RWPE2 (cell line): ENCODE measurements at regions not wholly inside any gene's neighbourhood (a gene's known extent, or its start where the extent isn't known, plus 50 kb on each side); places are given as distances from the start of the nearest gene placed in this dataset.
A peak's percentile ranks its signal among the peaks of the same experiment; 100 is the strongest.

Experiments
- ATAC-seq: fragments of 200-7000 bp; cut with Tn5 transposase; 3 replicates; pipeline ENCODE4 v1.9.1; 2021; ENCODE audit warnings: low read depth
- DNase-seq: peaks from one replicate; pipeline ENCODE4 v3.0.0-alpha.2; 2020; ENCODE audit warnings: low spot score
- H3K27ac ChIP-seq: fragments of 450-650 bp; 2 replicates; pipeline ENCODE4 v1.5.1; 2017; ENCODE audit warnings: mild to moderate bottlenecking; ENCODE audit not compliant: poor library complexity, severe bottlenecking
- H3K27me3 ChIP-seq: fragments of 250-450 bp; sonication (Bioruptor Pico); 2 replicates; pipeline ENCODE4 v1.5.1; 2021; ENCODE audit warnings: mild to moderate bottlenecking, moderate library complexity; ENCODE audit not compliant: insufficient read depth, poor library complexity, severe bottlenecking
- H3K36me3 ChIP-seq: fragments of 250-450 bp; sonication (Bioruptor Pico); 2 replicates; pipeline ENCODE4 v1.5.1; 2020; ENCODE audit warnings: low read depth, mild to moderate bottlenecking, moderate library complexity
- H3K4me1 ChIP-seq: fragments of 250-450 bp; sonication (Bioruptor Pico); 2 replicates; pipeline ENCODE4 v1.5.1; 2021; ENCODE audit warnings: mild to moderate bottlenecking, moderate library complexity; ENCODE audit not compliant: insufficient read depth, poor library complexity, severe bottlenecking
- H3K4me3 ChIP-seq: fragments of 250-450 bp; sonication (Bioruptor Pico); 2 replicates; pipeline ENCODE4 v1.5.1; 2021; ENCODE audit warnings: mild to moderate bottlenecking, moderate library complexity; ENCODE audit not compliant: severe bottlenecking
- H3K9me3 ChIP-seq: fragments of 250-450 bp; sonication (Bioruptor Pico); 2 replicates; pipeline ENCODE4 v1.5.1; 2021; ENCODE audit warnings: mild to moderate bottlenecking, moderate library complexity; ENCODE audit not compliant: severe bottlenecking
- TF ChIP-seq, protein P1 (sequence below): fragments of 450-650 bp; IDR thresholded peaks from one replicate; pipeline ENCODE4 v1.5.1; 2017; ENCODE audit warnings: mild to moderate bottlenecking, moderate library complexity; ENCODE audit not compliant: poor library complexity, severe bottlenecking

DNA sequence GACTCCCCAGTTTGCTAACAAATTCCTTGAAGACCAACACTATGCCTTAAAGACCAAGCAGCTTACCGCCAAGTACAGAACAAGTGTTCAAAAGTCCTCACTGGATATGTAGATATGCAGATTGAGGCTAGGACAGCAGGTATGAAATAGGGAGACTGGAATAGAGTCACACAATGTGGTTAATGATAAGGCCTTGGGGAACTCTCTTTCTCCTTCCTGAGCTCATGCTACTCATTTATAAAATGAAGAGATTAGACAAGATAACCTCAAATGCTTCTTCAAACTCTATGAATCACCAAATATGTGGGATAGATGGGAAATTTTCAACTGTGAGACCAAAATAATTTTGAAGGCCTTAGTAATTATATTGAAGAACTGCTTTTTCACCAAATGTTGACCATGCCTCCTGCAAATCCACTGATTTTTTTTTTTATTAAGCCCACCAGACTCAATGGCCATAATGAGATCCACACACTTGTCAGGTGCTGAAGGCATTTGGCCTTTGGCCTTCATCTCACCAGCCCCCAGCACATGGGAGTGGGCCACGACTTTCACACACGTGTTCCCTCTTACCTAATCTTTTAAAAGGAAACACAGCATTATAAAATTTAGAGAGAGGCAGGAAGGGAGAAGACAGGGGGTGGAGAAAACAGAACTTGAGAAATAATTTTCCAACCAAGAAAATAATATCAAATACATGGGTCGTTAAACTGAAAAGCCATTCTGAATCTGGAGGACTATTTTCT lies 181.5 kb downstream of the EN1 start:
- no peaks in the 10 kb centered on the region for H3K27me3 ChIP-seq
- H3K36me3 ChIP-seq = no peaks in the 10 kb centered on the region
- H3K9me3 ChIP-seq = no peaks in the 10 kb centered on the region
- DNase-seq (no peak), ATAC-seq (no peak)
- no peak overlapping the region for H3K27ac ChIP-seq
- TF ChIP-seq, protein P1, sequence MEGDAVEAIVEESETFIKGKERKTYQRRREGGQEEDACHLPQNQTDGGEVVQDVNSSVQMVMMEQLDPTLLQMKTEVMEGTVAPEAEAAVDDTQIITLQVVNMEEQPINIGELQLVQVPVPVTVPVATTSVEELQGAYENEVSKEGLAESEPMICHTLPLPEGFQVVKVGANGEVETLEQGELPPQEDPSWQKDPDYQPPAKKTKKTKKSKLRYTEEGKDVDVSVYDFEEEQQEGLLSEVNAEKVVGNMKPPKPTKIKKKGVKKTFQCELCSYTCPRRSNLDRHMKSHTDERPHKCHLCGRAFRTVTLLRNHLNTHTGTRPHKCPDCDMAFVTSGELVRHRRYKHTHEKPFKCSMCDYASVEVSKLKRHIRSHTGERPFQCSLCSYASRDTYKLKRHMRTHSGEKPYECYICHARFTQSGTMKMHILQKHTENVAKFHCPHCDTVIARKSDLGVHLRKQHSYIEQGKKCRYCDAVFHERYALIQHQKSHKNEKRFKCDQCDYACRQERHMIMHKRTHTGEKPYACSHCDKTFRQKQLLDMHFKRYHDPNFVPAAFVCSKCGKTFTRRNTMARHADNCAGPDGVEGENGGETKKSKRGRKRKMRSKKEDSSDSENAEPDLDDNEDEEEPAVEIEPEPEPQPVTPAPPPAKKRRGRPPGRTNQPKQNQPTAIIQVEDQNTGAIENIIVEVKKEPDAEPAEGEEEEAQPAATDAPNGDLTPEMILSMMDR = no peak
- no peak overlapping the region for H3K4me3 ChIP-seq
- peaks cover 20% of the 10 kb centered on the region for H3K4me1 ChIP-seq

DNA sequence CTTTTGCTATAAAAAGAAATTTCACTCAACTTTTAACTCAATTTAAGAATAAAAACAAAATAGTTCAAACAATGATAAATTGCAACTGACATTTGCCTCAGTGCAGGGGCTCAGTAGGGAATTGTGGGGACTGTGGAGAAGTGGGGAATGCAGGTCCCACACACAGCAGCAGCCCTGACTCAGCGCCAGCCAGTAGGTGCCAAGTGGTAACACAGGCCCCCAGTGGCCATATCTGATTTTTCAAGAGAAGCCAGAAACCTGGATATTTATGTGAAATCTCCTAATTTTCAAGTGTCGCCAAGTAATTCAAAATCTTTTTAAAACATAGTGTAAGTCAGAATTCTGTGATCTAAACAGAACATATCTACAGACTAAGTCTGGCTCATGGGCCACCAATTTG lies 186.3 kb downstream of the EN1 start:
- Histone ChIP-seq H3K27ac (no peak overlapping the region), H3K36me3 (no peaks in the 10 kb centered on the region), H3K9me3 (no peaks in the 10 kb centered on the region), H3K4me3 (no peak overlapping the region), H3K4me1 (no peaks in the 10 kb centered on the region), H3K27me3 (no peaks in the 10 kb centered on the region)
- TF ChIP-seq, protein P1 = no peak
- no peak for DNase-seq
- peak; percentile 50; the same call in 1 of the 3 replicates for ATAC-seq

DNA sequence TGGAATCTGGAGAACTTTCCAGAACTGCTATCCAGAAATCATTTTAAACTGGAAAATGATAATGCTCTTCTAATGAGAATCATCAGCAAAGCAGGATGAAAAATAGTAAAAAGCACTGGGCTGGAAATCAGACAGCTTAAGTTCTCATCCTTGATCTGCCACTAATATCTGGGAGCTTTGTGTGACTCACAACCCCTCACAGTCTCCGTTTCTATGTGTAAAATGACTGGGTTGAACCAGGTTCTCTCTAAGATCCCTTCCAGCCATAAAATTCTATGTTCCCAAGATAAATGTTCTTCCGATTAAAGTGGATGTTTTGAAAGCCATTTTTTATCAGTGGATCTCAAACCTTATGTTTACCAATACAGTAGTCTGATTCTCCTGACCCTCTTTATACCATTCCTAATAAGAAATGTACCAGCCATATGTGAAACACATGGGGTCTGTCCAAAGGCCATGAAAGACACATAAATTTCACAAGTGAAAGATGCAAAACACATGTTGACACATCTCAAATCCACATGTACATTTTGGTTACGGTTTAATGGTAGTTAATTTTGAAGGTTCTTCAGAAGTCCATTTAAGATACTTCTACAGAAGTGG lies 188.8 kb downstream of the EN1 start:
- Histone ChIP-seq H3K27ac (no peak overlapping the region), H3K9me3 (no peaks in the 10 kb centered on the region), H3K27me3 (no peaks in the 10 kb centered on the region), H3K4me3 (no peak overlapping the region), H3K4me1 (no peaks in the 10 kb centered on the region), H3K36me3 (no peaks in the 10 kb centered on the region)
- TF ChIP-seq, protein P1 = no peak
- no peak for ATAC-seq
- no peak for DNase-seq

DNA sequence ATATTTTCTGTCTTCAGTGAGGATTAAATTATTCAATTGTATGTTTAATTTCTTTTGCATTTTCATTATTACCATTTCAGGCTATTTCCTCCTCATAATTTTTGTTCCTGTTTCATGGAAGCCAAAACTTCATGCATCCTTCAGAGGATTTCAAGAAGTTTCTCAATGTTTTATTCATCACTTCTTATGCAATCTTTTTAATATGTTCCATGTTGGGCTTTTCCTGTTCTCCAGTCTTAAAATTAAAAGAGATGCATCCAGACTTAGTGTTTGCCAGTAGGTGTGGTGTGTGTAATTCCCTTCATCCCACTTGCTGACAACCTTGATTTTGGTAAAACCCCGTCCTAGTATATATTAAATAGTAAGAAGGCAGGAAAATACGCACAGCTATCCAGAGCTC lies 190.0 kb downstream of the EN1 start:
- Histone ChIP-seq H3K36me3 (no peaks in the 10 kb centered on the region), H3K27ac (no peak overlapping the region), H3K4me3 (no peak overlapping the region), H3K4me1 (no peaks in the 10 kb centered on the region), H3K9me3 (no peaks in the 10 kb centered on the region), H3K27me3 (no peaks in the 10 kb centered on the region)
- TF ChIP-seq, protein P1 = no peak
- ATAC-seq (no peak), DNase-seq (no peak)

DNA sequence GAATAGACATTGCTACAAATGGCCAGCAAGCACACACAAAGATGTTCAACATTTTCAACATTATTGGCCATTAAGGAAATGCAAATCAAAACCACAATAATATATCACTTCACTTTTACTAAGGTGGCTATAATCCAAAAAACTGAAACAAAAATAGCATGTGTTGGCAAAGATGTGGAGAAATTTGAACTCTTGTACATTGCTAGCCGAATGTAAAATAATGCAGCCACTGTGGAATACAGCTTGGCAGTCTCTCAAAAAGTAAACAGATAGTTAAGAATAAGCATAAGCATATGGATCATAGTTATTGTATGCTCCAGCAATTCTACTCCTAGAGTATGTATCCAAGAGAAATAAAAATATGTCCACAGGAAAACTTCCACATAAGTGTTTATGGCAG lies 192.5 kb downstream of the EN1 start:
- Histone ChIP-seq H3K27me3 (no peaks in the 10 kb centered on the region), H3K27ac (no peak overlapping the region), H3K9me3 (peaks cover 4% of the 10 kb centered on the region), H3K4me3 (no peak overlapping the region), H3K4me1 (no peaks in the 10 kb centered on the region), H3K36me3 (no peaks in the 10 kb centered on the region)
- ATAC-seq (no peak), DNase-seq (no peak)
- TF ChIP-seq, protein P1 = no peak
